ENCODE measurements at regions not wholly inside any gene's neighbourhood (a gene's known extent, or its start where the extent isn't known, plus 50 kb on each side); places are given as distances from the start of the nearest gene placed in this dataset.

- TF ChIP-seq YY1 (IDR thresholded peaks at IDR 0.05; ENCODE audit: insufficient read depth, insufficient read length) (no peak), ZNF274 (IDR thresholded peaks at IDR 0.05; ENCODE audit: low read depth, low read length) (no peak)
Observed at GRCh38 chr3:135649361-135649760, 316.2 kb upstream of the PPP2R3A start.

Measured in NT2/D1 (cell line).